DMS79 (cell line): ENCODE measurements at regions not wholly inside any gene's neighbourhood (a gene's known extent, or its start where the extent isn't known, plus 50 kb on each side); places are given as distances from the start of the nearest gene placed in this dataset.
A peak's percentile ranks its signal among the peaks of the same experiment; 100 is the strongest.
"Not testable (repeated sequence)": the region's sequence is repeated elsewhere in the genome, so short reads cannot be mapped to it uniquely, and the experiment has no call there.

ENCODE experiments used
- DNase-seq: peaks from one replicate; lab custom pipeline; 2025; lab: John Stamatoyannopoulos, UW

DNA sequence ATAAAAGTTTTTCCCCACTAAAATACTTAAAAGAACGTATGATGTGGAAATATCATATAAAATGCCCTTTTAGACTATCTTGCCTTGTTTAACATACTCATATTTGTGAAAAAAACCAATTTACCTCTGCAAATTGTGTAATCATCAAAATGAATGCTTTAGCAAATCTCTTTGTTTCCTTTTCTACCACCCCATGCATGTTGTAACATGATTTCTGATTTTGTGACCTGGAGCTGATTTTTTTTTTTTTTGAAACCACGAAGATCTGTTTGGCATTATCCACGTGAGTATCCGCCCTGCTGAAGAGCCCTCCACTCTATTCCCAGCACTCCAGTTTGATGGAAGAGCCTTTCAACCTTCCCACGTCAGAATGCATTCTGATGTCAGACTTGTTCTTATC lies 245.8 kb upstream of the NBEA start:
- no peak for DNase-seq

GRCh38 chr13:34696741-34697140 lies 245.3 kb upstream of the NBEA start:
- no peak for DNase-seq

DNA sequence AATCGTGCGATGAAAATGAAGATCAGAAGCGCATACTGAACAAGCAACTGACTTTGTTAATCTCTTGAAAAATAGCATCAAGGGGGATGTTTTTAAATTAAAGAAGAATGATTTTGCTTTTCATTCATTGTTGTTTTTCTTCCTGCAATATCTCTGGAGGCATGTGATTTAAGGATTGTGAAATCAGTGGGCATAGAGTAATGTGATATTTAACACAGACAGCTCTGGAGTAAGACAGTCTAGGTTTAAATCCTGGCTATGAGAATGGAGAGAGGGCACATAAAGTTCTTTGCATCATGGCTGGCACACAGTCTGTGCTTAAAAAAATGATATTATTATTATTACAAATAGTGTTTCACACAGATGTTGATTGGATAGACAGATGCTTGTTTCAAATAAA lies 243.1 kb upstream of the NBEA start:
- DNase-seq, result no peak

DNA sequence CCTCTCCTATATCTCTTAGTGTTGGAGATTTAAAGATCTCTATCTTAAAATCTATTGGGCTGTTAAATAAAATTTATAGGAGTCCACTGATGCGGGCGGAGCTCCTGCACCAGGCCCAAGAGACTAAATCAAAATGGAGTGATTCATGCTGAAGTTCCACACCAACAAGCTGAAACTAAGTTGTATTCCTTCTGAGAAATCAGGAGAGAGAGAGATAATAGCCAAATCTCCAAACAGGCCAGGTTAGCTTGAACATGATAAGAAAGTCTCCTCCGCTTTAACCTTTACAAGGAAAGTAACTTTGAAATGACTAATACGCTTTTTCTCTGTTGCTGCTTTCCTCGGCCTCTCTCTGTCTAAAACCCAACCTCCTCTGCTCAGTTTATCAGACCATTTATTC lies 241.9 kb upstream of the NBEA start:
- no peak for DNase-seq

DNA sequence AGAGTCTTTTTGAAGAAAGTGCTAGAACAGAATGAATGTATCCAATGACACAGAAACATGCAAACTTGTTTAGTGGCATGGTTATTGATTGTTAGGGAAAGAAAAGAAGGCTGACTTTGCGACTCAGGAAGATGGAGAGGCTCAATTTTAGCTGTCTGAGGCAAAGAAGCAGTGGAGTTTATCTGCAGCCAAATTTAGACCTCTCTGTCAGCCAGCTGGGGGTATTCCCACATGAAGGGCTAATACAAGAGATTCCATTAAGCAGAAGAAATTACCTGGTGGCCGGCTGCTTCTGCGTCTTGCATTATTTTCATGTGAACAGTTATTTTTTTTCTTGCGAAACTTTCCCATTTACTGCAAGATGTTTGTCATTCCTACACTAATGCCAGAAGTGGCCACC lies 240.2 kb upstream of the NBEA start:
- DNase-seq, result no peak

DNA sequence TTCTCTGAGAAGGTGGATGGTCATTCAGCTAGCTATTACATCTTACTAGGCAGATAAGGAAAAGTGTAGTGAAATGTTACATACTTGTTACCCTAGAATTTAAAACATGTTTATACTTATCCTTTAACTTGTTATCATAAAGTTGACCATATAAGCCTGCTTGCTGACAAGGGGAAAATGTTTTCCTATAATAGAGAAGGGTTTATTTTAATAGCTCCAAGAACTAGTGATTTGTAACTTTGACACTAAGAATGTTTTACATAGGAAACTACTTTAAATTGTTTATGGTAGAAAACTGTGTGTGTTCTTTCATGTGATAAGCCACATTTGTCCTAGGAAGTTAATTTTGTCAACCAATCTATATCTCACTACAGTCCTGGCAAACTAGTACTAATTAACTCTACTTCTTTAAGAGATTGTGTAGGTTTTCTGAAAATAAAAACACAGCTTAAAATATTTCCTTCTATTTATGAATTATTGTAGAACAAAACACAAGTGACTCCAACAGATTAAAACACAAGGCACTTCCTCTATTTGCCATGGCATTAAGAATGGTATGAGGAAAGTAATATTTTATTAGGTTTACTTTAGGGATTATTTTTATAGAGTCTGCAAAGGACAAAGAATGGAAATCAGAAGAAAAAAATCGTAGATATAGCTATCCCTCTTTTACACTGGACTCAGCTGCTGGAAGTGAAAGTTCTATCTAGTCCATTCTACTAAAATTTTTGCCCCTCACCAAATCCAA lies 233.3 kb upstream of the NBEA start:
- no peak for DNase-seq

GRCh38 chr13:34719060-34719875 lies 222.8 kb upstream of the NBEA start:
- DNase-seq, result no peak

DNA sequence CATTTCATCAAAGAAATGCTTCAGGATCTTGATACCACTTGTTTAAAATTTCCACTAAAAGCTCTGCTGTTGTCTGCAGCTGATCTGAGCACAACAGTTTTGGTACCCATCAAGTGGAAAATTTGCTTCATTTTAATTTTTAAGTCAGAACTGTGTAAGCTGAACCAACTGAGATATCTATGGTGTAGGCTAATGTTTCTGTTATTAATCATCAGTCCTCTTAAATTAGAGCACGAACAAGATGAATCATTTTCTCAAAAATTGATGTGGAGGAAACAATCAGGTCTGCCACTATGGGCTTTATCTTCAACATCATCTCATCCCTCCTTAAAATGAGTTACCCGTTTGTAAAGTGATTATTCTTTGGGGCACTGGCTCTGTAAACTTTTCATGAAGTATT lies 221.5 kb upstream of the NBEA start:
- DNase-seq, result no peak

DNA sequence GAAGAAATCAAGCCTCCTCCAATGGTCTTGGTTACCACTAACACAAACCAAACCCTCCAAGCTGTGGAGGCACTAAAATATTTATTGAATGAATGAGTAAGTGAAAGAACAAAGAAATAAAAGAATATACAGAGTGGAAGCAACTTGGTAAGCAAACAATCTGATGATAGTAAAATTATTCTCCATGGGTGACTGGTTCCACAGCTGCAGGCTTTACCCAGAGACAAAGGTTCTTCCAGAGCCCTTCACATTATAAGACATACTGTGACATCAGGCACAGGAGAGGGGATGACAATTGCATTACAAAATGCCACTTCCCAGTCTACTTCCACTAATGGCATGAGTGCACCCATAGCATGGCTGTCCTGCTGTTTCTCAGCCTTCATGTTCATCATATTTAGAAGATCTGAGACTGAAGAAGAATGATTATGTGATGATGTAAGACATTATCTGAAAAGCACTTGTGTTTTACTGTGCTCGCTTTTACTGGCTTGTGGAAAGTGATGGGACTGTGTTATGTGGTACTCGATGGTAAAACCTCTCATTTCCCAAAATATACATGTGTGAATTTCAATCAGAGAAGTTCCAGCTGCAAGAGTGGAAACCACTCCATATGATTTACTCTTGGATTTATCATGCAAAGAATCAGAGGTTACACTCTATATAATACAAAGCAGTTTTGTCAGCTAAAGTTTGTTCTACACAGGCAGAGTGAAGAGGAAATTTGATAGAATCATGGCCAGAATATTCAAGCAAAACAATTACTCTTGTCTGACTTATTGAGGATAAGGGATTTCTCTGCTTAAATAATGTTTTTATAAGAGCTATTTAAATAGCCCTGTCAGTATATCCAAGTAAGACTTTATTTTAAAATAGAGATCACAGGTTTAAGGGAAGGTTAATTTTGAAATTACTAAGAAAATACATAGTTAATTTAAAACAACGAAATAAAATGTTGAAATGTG lies 220.2 kb upstream of the NBEA start:
- DNase-seq, result no peak

GRCh38 chr13:34722922-34723321 lies 219.1 kb upstream of the NBEA start:
- no peak for DNase-seq

GRCh38 chr13:34730961-34731360 lies 211.1 kb upstream of the NBEA start:
- DNase-seq, result no peak

GRCh38 chr13:34731486-34731885 lies 210.6 kb upstream of the NBEA start:
- no peak for DNase-seq

GRCh38 chr13:34733721-34734120 lies 208.3 kb upstream of the NBEA start:
- no peak for DNase-seq

- DNase-seq, result no peak
These were observed 207.1 kb upstream of the NBEA start for GRCh38 chr13:34734932-34735331.

- DNase-seq, result peak; percentile 8
These were observed 203.6 kb upstream of the NBEA start for GRCh38 chr13:34738254-34738992.

GRCh38 chr13:34747056-34747455 lies 195.0 kb upstream of the NBEA start:
- DNase-seq, result not testable (repeated sequence)

DNA sequence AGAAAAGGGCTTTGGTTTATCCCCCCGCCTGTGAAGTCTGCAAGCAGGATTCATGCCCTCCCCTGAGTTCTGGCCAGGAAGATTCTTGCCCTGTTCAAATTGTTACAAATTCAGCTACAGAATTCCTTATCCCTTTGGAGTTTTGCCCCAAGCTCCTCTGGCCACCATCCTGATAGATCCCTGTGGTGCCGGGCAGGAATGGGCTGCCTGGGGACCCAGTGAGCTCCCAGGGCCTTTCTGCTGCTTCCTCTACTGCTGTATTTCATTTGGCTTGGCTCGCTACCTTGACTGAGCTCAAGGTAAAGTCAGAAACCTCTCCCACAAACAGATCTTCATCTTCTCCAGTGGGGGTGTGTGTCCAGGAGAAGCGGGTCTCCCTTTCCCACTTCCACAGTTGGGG lies 194.6 kb upstream of the NBEA start:
- no peak for DNase-seq

DNA sequence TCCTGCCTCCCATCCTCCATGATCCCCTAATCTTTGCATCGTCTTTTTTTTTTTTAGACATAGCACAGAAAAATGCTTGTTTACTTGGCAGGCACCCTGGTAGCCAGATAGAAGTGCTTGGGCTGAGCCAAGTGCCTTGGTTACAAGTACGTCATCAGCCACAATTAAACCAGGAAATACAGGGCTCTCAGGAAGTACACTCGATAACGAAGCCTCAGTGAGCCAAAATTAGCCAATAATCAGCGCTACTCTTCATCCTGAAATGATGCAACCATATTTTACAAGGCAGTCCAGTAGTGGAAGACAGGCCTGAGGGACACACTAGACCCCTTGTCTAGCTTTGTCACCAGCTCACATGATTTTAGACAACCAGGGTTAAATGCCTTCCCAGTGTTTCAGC lies 194.0 kb upstream of the NBEA start:
- peak; percentile 22 for DNase-seq

- DNase-seq, result peak; percentile 25
These were observed 193.5 kb upstream of the NBEA start for GRCh38 chr13:34748596-34748995.

- DNase-seq, result peak; percentile 5
These were observed 193.0 kb upstream of the NBEA start for GRCh38 chr13:34749046-34749445.

DNA sequence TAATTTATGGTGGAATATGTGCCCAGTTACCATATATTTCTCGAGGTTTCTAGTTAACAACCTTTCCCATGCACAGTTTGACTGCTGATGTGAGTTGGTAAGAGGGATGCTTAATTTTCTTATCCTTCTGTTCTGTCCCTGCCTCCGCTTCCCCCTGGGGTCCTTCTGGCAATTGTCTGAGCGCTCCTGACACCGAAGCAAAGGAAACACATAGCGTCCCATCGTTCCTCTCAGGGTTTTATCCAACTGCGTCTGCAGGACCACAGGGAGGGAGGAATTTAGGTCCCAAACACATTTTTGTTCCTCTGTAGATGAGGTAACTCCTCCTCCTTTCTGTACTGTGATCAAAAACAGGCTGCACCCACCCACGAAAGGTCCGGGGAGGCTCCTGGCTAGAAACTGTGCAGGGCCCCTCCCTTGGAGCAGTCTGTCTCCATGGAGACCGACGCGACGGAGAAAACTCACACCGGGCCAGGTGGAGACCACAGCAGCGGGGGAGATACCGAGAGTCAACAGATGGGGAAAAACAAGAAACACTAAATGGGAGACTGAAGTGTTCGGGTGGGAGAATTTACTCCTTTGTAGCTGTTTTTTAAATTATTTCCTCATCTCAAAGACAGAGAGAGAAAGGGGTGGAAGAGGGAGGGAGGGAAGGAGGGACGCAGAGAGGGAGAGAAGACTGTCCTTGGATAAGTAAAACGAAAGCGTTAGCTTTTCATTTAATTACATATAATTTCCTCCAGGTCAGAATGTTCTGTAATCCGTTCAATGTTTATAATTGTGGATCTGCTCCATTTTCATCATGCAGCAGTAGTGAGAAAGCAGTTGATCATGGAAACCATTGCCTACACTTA lies 191.8 kb upstream of the NBEA start:
- peak; percentile 26 for DNase-seq
